KG1 (cell line): ENCODE measurements at regions not wholly inside any gene's neighbourhood (a gene's known extent, or its start where the extent isn't known, plus 50 kb on each side); places are given as distances from the start of the nearest gene placed in this dataset.
"Not testable (repeated sequence)": the region's sequence is repeated elsewhere in the genome, so short reads cannot be mapped to it uniquely, and the experiment has no call there.

ENCODE experiments used
- DNase-seq: peaks from one replicate; lab custom pipeline; 2025; lab: John Stamatoyannopoulos, UW

DNA sequence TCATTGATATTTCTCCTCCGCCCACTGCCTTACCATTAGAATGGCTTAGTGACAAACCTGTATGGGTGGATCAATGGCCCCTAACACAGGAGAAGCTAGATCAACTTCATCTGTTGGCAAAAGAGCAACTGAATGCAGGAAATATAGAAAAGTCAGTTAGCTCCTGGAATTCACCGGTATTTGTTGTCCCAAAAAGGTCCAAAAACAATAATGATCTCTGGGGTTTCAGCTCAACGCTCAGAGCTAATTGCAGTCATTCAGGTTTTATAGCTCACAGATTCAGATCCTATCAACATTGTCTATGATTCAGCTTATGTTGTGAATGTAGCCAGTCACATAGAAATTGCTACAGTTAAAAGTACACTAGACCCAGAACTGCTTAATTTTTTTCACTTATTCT lies 124.0 kb upstream of the ZCCHC13 start:
- no peak for DNase-seq

DNA sequence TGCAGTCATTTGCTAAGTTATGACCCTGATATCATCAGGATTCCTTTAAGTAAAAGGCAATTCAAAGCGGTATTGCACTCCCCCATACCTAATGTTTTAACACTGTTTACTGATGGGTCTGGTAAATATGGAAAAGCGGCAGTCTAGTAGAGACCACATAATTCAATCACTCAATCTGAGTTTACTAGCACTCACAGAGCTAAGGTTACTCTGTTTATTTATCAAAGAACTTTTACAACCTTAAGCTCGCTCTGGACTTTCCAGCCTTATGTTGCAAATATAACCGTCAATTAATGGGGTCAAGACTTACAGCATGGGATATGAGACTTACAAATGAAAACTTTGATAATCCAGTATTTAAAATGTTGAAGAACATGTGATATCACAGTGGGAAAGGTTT lies 124.5 kb upstream of the ZCCHC13 start:
- no peak for DNase-seq

DNA sequence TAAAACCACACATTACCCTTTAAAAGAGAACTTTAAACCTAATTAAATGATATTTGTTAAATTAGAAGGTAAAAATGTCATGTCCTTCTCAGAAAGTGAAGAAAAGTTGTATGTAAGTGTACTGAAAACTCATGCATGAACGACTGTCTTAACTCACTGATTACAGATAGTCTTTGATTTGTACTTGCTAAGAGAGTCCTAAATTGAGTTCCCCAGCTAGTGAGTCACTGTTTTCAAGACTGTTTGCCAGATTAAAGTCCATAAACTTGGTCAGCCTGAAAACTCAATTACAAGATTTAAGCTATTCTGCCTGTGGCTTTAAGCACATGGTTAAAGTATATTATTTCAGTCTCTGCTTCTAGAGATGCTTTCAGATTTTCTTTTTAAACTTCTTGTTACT lies 124.9 kb upstream of the ZCCHC13 start:
- DNase-seq, result no peak

DNA sequence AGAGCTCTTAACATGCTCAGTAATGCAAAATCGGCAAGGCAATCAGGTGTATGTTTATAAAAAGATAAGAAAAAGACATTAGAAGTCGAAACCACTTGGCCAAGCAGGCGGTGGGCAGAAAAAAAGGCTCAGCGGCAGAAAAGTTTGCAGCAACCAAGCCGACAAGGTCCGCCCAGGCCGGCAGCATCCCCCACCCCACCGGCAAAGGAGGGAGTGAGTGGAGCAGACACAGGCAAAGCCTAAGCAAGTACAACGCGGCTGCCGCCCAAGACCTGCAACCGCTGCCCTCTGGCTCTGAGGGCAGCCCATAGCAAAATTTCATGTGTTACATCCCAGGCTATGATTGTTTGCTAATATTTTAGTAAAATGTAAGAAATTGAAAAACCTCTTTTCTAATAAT lies 125.4 kb upstream of the ZCCHC13 start:
- DNase-seq, result no peak

DNA sequence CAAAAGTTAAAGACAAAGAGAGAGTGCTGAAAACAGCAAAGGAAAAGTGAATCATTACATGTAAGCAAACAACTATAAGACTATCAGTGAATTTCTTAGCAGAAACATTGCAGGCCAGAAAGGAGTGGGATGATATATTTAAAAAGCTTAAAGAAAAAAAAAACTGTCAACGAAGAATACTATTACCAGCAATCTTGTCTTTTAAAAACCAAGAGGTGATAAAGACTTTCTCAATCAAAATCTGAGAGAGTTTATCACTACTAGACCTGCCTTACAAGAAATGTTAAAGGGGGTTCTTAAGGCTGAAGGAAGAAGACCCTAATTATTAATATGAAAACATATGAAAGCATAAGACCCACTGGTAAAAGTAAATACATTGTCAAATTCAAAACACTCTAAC lies 132.5 kb upstream of the ZCCHC13 start:
- no peak for DNase-seq

DNA sequence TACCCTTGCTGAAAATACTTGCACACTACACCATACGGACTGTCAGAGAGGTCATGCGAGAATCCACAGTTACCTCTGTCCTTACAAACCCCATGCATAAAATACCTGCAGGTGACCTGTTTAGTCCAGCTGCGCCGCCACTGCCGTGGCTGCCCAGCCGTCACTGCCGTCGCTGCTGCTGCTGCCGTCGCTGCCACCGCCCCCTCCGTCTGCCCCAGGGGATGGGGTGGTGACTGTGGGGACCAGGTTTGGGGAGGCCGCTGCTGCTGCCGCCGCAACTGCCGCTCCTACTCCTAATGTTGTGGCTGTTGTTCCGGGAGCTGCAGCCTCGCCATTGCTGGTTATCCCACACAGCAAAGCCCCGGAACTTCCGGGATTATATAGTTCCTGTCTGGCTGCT lies 141.8 kb upstream of the ZCCHC13 start:
- no peak for DNase-seq

DNA sequence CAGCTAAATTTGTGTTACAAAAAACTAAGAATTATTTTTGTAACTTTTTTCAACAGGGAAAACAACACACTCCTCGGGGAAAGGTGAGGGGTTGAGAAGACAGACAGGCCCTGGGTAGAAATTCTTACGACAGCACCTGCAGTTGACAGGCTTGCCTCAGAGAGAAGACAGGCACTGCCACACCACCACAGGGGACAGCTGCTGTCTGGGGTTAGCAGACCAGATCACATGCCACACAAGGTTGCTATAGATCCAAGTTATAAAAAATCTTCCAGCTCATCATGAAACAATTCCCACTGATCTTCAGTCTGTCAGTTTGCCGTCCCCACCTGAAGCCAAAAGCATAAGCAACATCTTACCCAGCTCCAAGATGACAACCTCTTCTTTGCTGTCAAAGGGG lies 143.2 kb upstream of the ZCCHC13 start:
- no peak for DNase-seq

DNA sequence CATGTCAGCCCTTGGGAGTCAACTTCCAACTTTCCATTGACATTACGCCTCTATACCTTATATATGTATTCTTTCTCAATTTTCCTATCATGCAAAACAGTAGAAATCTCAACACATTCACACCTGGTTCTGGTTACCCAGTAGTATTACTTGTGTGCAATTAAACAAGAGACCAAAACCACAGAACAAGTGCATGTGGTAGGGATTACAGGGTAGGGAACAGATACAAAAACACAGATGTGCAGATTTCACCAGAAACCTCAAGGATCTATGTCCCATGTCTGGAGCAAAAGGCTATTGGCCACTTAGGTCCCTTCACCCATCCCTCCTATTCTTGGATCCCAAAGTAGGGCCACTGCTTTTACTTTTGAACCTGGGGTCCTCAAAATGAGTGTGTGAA lies 143.6 kb upstream of the ZCCHC13 start:
- DNase-seq, result no peak

DNA sequence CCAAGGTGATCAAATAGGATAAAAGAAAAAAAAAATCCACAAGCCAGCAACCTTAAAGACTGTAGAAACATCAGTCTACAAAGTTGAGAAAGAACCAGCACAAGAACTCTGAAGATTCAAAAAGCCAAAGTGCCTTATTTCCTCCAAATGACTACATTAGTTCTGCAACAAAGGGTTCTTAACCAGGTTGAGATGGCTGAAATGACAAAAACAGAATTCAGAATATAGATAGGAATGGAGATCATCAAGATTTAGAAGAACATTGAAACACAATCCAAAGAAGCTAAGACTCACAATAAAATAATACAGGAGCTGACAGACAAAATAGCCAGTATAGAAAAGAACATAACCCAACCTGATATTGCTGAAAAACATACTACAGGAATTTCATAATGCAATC lies 156.5 kb upstream of the ZCCHC13 start:
- no peak for DNase-seq

DNA sequence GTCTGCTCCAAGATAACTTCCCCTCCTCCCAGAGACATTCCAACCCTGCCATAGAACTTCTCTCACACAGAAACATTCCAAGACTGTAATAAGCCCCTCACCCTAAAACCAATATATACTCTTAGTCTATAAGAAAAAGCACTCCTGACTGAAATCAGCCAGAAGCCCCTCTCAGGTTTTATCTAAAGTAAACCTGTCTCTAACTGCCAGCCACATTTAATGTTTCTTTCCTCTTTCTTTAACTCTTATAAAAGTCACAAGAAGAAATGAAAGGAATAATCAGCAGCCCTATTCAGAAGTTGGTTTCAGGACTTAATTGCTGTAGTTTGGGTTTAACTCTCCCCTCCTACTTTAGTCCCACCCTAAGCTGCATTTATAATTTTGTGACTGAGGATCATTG lies 165.0 kb upstream of the ZCCHC13 start:
- DNase-seq, result no peak

DNA sequence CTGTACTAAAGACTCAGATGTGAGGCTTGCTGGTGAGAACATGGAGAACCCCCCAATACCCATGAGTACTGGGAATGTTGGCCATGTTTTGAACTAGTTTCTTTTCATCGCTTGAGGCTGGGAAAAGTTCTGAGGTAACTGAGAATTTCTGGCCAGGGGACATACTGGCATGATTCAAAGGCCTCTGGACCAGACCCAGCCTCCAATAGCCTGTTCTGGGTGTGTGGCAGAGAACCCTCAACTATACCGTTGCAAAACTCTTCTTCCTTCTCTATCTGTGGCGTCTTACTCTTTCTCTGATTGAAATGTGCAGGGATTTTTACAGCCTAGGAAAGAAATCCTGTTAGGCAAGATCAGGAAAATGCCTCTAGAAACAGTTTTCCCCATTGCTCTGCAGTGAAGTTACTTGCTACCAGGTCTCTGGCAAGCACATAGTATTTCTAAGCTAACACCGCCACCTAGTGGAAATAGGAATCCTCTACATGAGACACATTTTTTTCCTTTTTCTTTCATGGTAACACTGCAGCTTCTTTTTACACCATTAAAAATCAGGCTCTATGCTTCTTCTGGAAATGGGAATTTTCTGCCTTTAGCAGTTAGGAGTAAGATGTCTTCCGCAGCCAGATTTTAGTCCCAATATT lies 170.7 kb upstream of the ZCCHC13 start:
- DNase-seq, result no peak

DNA sequence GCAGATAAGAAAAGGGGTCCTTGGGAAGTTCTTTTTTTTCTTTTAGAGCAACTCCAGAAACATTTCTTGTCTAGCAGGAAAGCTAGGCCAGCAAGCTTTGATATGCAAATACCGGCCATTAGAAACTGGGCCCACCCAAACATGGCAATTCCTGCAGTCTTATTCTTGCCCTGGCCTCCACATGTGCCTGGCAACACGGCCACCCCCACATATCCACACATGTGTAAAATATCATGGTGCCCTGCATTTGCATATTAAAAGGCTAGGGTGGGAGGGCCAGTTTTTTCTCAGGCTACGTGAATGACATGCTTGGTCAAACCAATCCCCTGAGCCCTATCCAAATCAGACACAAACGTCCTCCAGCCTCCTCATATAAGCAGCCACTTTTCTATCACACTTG lies 171.7 kb upstream of the ZCCHC13 start:
- no peak for DNase-seq

DNA sequence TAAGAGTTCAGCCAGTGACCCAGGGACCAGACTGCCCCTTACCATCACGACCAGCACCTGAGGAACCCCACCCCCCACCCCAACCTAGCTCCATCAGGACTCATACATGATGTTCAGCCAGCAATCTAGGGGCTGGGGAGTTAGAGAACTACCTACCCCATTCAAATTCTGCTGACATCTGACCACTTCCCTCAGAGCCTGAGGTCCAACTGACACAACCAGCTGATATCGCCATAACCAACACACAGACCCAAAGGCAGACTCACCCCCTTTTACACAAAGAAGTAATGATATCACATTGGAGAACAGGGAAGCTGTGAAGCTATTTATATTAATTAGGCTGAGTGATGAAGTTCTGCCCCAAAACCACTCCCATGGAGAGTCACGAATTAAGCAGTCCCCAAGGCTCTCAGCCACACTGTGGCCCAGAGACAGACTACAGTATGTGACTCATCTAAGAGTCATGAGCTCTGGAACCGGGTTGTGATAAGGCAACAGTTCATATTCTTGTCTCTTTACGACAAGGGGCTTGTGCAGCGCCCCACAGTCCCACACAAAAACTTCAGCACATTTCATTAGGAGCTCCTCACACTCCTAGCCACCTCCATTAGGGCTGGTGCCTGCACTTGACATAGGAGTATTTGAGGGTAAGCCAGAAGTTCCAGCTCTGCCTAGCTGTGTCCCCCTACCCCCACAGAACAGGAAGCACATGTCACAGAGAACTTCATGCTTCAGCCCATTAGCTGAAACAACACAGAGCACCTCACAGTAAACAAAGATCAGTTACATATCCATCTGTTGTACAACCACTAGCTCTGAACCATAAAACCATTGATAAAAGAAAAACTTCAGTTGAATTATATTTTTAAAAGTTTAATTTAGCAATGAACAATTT lies 184.7 kb upstream of the ZCCHC13 start:
- no peak for DNase-seq

DNA sequence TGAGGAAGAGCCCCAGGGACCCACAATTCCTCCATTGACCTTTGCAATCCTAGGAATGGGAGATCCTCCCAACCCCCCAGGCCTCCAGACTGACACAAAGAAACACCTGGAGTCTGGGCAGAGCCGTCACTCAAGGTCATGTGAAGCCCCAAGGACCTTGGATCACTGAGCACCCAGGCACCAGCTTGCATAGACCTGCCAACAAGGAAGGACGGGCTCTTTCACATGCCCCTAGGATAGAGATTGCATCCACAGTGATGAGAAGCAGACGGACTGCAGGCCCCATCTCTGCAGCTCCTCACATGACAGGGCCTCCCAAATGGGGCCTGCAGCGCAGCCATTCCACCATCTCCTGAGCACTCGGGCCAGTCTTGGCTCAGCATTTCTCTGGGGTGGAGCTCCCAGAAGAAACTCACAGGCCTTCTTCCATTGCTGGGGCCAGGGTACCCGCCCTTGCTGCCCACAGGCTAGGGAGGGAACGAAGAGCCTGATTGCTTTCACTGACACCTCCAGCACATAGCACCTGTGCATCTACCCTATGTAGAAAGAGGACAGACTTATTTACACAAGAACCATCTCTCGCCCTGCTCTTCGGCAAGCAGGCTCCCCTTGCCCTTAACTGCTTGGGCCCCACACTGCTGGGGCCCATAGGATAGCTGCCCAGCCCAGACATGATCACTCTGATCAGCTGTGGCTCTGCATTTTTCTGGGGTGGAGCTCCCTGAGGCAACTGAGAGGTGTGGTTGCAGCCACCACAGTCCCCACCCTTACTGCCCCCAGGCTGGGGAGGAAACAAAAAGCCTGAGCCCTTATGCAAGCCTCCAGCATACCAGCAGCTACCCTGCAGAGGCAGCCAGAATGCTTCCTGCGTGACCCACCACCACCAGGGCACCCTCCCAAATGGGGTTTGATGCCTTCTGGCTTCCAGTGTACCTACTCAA lies 185.7 kb upstream of the ZCCHC13 start:
- no peak for DNase-seq

DNA sequence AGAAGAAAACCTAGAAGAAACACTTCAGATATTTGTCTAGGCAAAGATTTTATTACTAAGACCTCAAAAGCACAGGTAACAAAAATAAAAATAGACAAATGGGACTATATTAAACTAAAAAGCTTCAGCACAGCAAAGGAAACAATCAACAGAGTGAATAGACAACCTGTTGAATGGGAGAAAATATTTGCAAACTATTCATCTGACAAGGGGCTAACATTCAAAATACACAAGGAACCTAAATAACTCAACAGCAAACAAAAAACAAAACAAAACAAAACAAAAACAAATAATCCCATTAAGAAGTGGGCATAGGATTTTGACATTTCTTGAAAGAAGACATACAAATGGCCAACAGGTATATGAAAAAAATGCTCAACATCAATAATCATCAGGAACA lies 192.7 kb upstream of the ZCCHC13 start:
- no peak for DNase-seq

DNA sequence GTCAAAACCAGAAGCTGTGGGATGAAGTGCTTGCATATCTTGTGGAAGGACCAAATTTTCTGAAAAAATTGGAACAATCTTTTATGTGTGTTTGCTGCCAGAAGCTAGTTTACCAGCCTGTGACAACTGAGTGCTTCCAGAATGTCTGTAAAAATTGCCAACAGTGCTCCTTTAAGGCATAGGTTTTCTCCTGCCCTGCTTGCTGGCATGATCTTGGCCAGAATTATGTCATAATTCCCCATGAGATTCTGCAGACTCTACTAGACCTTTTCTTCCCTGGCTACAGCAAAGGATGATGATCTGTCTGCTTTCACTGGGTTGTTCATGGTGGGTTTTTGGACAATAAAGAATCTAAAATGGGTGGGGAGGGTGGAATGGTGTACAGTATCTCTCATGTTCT lies 196.3 kb upstream of the ZCCHC13 start:
- no peak for DNase-seq

DNA sequence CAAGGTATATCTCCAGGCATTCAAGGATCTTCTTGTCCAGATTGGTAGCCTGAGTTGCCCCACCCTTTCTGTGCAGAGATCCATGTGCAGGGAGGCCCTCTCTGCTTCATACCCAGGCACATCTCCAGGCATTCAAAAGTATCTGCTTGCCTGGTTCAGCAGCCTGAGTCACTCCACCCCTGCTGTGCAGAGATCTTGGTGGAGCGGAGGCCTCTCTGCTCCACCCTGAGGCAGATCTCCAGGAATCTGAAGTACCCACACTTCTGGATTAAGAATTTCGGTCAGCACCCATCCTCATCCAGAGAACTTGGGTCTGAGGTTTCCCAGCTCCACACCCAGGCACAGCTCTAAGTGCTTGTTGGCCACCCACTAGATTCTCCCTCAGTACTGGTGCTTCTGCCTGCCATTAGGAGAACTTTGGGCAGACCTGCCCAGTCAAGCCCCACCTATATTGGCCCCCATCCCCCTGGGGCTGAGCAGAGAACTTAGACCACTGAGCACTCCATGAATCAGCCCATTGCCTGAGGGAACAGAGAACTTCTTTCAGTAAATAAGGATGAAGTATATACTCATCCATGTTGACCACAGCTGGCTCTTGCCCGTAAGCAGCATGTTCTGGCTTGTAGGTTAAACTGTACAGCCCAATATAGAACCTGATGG lies 199.5 kb upstream of the ZCCHC13 start:
- no peak for DNase-seq

DNA sequence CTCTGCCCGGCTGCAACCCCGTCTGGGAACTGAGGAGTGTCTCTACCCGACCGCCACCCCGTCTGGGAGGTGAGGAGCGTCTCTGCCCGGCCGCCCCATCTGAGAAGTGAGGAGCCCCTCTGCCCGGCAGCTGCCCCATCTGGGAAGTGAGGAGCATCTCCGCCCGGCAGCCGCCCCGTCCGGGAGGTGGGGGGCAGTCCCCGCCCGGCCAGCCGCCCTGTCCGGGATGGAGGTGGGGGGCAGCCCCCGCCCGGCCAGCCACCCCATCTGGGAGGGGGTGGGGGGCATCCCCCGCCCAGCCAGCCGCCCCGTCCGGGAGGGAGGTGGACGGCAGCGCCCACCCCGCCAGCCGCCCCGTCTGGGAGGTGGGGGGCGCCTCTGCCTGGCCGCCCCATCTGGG lies 205.6 kb upstream of the ZCCHC13 start:
- not testable (repeated sequence) for DNase-seq

DNA sequence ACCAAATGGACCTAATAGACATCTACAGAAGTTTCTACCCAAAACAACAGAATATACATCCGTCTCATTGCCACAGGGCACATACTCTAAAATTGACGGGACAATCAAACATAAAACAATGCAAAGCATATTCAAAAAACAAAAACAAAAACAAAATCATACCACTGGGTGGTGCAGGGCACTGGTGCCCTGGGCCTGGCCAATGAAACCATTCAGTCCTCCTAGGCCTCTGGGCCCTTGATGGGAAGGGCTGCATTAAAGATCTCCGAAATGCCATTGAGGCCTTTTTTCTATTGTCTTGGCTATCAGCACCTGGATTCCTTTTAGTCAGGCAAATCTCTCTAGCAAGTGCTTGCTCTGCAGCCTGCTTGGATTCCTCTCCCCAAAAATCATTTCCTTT lies 213.9 kb upstream of the ZCCHC13 start:
- DNase-seq, result no peak

DNA sequence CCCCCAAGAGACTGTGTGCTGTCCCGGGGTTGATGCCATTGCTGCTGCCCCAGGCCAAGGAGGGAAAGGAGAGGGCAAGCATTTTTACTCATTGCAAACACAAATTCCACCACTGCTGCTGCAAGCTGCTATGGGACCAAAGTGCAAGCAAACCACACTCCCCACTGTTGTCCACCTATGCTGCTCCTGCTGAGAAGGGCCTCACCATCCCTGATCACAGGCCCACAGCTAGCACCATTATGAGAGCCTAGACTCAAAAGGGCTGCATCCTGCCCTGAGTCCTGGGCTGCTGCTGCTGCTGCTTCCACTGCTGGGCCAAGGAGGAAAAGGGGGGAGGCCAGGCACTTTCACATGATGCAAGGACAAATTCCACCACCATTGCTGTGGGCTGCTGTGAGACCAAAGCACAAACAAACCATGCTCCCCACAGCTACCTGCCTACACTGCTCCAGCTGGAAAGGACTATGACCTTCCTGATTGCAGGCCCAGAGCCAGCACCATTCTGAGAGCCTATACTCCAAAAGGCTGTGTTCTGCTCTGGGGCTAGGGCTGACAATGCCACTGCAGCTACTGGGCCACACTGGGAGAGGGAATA lies 218.2 kb upstream of the ZCCHC13 start:
- no peak for DNase-seq

DNA sequence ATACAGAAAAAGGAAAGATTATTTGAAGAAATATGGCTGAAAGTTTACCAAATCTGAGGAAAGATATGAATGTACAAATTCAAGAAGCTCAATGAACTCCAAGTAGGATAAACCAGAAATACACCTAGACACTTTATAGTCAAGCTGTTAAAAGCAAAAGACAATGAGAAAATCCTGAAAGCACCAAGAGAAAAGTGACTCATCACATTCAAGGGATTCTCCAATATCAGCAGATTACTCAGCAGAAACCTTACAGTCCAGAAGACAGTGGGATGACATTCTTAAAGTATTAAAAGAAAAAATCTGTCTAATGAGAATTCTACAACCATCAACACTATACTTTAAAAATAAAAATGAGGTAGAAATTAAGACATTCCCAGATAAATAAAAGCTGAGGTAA lies 223.8 kb upstream of the ZCCHC13 start:
- DNase-seq, result no peak
